AG09319 (cell line): ENCODE measurements at regions not wholly inside any gene's neighbourhood (a gene's known extent, or its start where the extent isn't known, plus 50 kb on each side); places are given as distances from the start of the nearest gene placed in this dataset.

Source experiments
- DNase-seq: peaks from one replicate; pipeline ENCODE4 v3.0.0-alpha.2; 2010; ENCODE audit warnings: low read depth; ENCODE audit errors: extremely low read depth
- TF ChIP-seq, protein P1 (sequence below): IDR thresholded peaks from 2 replicates; pipeline ENCODE4 v1.5.1; 2011; ENCODE audit warnings: low read depth, mild to moderate bottlenecking, inconsistent platforms, low read length, moderate library complexity

DNA sequence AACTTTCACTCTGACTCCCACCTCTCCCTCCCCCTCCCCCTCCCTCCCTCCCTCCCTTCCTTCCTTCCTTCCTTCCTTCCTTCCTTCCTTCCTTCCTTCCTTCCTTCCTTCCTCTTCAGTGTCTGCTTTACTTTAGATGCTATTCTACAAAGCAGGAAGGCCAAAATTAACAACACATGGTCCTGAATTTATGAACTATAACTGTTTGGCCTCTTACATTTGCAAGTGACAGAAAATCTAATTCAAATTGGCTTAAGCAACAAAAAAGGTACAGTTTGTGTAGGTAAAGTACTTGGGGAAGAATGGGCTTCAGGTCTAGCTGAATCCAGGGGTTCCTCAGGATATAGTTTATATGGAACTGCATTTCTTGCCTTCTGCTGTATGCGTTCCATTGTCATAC lies 673.0 kb downstream of the AACS start:
- TF ChIP-seq, protein P1, sequence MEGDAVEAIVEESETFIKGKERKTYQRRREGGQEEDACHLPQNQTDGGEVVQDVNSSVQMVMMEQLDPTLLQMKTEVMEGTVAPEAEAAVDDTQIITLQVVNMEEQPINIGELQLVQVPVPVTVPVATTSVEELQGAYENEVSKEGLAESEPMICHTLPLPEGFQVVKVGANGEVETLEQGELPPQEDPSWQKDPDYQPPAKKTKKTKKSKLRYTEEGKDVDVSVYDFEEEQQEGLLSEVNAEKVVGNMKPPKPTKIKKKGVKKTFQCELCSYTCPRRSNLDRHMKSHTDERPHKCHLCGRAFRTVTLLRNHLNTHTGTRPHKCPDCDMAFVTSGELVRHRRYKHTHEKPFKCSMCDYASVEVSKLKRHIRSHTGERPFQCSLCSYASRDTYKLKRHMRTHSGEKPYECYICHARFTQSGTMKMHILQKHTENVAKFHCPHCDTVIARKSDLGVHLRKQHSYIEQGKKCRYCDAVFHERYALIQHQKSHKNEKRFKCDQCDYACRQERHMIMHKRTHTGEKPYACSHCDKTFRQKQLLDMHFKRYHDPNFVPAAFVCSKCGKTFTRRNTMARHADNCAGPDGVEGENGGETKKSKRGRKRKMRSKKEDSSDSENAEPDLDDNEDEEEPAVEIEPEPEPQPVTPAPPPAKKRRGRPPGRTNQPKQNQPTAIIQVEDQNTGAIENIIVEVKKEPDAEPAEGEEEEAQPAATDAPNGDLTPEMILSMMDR: no peak
- no peak for DNase-seq

- TF ChIP-seq, protein P1: no peak
Observed at GRCh38 chr12:125742413-125742812, 677.2 kb downstream of the AACS start.

DNA sequence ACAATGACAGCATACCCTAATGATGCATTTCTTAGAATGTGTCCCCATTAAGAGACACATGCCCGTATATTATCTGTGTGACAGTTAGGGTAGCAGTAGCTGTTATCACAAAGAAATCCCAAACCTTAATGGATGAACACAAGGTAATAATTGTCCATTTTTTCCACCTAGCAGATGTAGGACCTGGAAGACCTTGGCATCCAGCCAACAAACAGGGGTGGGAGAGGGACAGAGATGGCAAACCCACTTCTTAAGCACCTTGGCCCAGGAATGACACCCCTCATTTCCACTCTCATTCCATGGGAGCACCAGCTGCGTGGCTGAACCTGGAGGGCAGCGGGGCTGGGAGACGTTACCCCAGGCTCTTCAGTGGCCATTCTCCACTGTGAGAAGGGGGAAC lies 679.0 kb downstream of the AACS start:
- no peak for DNase-seq
- TF ChIP-seq, protein P1: no peak

More at GRCh38 chr12:125742413-125742812, 677.2 kb downstream of the AACS start:
- no peak for DNase-seq

DNA sequence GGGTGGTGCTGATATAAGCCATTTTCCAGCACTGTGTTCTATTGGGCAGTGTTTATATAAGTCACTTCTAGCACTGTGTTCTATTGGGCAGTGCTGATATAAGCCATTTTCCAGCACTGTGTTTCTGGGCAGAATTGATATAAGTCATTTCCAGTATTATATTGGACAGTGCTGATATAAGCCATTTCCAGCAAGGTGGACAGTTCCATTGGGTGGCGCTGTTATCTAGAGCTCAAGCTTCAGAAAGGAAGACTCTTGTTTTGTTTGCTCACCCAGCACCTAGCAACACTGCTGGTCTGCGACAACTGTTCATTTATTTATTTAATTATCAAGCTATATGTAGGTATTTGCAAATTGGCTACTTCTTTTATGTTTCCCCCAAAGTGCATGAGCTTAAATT lies 690.3 kb downstream of the AACS start:
- DNase-seq: no peak
- TF ChIP-seq, protein P1: no peak

DNA sequence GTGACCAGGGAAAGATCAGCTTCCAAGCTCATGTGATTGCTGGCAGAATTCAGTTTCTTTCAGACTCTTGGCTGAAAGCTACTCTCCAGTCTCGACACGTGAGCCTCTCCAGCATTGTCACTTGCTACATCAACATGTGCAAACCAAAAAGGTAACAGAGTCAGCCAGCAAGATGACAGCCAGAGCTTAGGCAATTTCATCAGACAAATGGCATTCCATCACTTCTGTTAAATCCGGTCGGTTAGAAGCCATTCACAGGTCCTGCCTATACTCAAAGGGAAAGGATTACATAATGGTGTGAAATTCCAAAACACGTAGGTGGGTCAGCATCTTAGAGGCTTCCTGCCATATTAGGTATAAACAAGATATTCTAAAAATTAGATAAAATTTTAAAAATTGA lies 700.9 kb downstream of the AACS start:
- TF ChIP-seq, protein P1: no peak

DNA sequence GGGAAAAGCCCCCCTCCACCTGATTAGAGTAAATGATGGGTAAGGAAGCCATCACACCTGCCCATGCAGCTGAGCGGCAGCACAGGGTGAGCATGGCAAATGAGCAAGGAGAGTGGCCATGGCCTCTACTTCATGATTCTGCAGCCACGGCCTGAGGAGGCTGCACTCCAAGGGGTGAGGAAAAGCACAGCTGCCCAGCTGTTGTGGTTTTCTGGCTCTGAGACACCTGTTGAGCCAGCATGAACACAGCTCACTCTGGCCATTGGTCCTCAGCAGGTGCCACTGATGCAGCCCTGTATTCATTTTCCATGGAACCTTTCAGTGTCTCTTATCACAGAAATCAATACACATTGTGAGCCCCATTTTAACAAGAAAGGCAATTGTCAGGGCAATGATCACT lies 707.2 kb downstream of the AACS start:
- TF ChIP-seq, protein P1: no peak

More for the DNA sequence above, 700.9 kb downstream of the AACS start:
- no peak for DNase-seq

GRCh38 chr12:125773033-125773640 lies 707.9 kb downstream of the AACS start:
- TF ChIP-seq, protein P1: no peak
- DNase-seq: no peak

More for the DNA sequence above, 707.2 kb downstream of the AACS start:
- no peak for DNase-seq
